Activated naive CD4-positive, alpha-beta T cell treated with Interleukin-2 at 50 U/mL for 16 hours (primary cell): ENCODE measurements at regions not wholly inside any gene's neighbourhood (a gene's known extent, or its start where the extent isn't known, plus 50 kb on each side); places are given as distances from the start of the nearest gene placed in this dataset.

Experiments used
- DNase-seq: peaks from one replicate; pipeline ENCODE4 v3.0.0-alpha.2; 2020

DNA sequence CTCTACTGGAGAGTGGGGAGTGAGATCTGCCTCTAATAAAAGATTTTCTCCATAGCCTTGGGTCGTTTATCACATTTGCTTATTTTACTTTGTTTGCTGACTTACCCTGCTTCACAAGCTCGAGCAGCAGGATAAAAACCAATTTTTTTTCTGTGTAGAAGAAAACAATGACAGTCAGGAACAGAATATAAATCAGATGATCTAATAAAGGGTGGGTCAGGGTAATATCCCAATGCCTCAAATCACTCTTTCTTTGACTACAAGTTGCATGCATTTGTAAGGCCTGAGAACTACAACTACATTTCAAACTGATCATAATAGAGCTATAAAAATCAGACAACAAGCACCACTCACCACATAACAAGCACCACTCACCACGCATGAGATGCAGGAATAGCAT is 174.4 kb upstream of the ADARB2 start:
- DNase-seq, result no peak

DNA sequence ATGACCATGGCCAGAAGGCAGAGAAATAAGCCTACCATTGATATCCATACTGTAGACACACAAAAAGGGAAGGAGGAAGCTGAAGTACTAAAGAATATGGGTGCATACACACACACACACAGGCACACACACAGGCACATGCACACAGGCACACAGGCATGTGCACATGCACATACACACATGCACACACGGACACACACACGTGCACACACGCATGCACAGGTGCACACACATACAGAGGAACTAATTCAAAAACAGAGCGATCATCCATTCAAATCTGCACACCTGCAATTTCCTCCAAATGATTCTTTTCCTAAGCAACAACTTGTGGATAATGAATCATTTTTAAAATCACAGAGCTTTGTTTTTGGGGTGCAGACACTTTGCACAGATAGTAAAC is 166.7 kb upstream of the ADARB2 start:
- no peak for DNase-seq

DNA sequence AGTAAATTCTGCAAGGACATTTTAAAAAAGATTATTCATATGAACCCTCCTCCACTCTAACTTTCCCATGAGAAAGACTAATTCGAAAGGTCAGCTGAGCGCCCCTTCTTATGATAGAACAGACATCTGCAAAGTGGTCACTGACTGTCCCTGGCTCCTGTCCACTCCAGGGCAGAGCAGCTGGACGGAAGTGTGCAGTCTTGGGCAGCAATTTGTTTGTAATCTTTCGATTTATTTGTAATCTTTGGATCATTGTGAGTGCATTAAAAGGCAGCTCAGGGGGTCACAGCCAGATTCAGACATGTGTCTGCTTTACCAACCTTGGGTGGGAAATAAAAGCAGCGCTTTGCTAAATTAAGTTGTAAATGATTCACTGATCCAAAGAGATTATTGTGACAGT is 158.8 kb upstream of the ADARB2 start:
- no peak for DNase-seq

DNA sequence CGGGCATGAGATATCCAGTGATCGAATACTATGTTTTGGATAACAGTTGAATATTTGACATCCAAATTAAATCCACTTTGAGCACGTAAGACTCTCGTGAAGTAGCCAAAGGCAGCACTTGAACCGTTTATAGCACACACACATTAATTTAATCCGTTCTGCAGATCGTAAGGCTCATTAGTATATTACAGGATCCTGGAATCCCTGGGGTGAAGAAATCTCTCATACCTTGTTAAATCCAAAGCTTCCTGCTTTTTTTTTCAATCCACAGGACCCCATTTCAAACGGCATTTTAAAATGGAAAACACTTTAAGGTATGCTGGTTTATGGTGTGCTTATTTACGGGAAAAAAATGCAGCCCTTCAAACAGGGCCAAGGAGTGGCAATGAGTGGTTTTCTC is 158.4 kb upstream of the ADARB2 start:
- no peak for DNase-seq

DNA sequence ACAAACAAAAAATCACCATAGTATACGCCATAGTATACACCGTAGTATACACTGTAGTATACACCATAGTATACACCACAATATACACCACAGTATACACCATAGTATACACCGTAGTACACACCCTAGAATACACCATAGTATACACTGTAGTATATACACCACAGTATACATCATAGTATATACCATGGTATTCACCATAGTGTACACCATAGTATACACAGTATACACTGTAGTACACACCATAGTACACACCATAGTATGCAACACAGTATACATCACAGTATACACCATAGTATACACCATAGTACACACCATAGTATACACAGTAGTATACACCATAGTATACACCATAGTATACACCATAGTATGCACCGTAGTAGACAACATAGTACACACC is 157.6 kb upstream of the ADARB2 start:
- no peak for DNase-seq

DNA sequence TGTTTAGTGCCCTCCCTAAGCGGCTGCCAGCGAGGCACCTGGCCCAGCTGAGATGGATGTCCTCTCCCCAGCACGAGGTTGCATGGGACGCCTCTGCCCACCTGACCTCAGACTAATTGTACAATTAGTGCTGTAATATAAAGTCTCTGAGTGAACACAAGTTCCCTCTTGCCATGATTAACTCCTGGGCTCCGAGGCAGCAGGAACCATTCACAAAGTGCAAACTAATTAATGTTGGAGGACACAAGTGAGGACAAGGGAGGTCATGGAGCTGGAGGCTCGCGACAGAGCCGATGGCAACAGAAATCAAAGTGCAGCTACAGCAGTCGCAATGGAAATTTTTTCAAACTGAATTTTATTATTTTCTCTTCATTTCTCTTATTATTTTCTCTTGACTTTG is 156.6 kb upstream of the ADARB2 start:
- DNase-seq, result no peak

DNA sequence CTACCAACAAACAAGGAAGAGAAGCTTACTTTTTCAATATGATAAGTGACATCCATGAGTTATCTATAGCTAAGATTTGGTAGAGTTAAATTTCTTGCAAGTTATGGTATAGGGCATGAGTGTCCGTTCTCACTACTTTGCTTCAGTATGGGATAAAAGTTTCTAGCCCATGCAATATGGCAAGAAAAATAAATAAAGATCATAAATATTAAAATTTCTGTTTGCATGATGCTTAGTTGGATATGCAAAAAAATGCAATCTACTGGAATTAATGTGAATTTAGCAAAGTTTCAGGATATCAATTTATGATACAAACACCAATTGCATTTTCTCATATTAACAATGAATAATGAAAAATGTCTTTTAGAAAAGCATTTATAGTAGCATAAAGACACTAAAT is 148.7 kb upstream of the ADARB2 start:
- DNase-seq, result no peak

DNA sequence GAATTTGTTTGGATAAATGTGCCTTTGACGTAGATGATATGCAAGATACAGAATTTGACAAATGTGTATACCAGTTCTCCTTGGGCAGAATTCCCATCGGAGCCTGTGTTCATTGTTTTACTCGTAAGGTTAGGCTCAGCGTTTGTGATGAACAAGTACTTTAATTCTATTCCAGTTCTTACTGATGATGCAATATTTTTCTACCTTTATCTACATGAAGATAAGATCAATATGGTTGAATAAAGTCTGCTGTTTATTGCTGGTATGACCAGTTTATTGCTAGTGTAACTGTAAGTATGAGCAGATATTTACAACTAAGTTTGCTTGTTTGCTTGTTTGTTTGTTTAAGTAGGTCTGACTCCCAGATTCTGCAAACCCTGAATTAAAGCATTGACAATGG is 145.4 kb upstream of the ADARB2 start:
- DNase-seq, result no peak

DNA sequence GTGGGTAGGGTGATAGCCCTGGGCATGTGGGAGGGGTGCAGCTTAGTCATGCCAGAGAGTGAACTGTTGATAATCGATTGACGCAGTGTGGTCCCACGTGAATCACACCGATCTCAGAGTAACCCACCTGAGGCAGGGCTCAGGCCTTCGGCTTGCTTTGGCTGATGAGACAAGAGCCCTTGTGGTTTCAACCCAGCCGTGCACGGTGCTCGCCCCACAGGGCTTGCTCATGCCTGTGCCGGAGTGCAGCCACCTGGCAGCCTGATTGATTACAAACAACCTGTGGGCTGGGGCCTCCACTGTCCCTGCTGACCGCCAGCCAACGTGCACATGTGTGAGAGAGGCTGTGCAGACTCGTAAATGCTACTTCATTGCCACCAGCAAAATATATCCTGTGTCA is 144.9 kb upstream of the ADARB2 start:
- no peak for DNase-seq

DNA sequence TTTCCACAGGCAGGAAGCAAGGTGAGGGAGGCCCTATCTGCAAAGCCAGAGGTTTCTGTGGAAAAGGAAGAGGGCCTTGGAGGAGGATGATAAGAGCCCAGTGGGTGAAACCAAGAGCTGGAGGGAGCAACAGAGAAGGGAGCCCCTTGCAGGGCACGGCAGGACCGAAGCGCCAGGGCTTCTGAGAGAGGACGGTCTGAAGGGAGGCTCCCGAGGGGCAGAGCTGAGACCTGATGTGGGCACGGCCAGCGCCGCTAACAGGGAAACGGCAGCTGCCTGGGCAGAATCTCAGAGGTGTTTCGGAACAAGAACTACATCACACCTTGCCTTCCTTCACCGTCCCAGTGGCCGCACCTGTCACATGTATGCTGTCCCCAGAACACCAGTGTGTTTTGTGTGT is 144.3 kb upstream of the ADARB2 start:
- no peak for DNase-seq

DNA sequence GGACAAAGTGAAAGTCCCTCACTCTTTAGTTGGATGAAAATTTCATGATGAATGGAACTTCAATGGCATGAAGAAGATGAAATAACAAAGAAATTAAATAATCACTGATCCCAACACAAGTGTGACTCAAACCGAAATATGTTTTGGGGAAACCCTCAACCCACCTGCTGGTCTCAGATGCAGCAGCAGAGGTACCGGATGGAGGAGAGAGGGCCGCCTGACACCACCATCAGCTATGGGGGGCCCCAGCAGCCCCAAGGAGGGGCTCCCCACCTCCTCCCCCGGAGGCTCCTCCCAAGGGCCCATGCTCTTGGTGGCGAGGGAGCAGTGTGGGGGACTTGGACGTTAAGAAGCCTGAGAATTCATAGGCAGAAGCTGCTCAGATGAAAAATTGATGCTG is 137.2 kb upstream of the ADARB2 start:
- no peak for DNase-seq

DNA sequence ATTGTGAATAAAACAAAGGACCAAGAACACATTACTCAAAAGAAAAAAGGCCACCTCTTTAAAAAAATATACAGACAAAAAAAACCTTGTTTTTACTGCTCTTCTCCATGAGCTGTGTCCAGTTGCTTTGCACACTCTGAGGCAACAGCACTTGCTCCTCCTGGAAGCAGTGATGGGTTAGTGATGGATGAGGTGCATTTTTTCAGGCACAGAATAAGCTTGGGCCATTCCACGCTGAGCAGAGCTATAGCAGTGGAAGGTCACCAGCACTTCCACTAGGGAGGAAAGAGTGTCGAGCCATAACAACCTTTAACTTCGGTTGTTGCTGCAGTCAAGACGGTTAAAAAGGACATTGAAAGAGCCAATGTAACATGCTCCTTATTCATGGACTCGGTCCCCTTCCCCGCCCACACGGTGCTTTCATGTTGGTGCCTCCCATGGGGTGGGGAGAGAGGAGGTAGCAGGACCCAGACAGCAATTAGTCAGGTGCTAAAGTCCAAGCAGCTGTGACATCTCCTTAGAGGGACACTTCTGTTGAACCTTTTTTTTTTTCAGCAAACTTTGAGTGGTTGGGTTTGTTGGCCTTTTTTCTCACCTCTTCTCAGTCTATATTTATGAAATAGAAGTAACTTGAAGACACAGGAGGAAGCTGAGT is 136.5 kb upstream of the ADARB2 start:
- no peak for DNase-seq

DNA sequence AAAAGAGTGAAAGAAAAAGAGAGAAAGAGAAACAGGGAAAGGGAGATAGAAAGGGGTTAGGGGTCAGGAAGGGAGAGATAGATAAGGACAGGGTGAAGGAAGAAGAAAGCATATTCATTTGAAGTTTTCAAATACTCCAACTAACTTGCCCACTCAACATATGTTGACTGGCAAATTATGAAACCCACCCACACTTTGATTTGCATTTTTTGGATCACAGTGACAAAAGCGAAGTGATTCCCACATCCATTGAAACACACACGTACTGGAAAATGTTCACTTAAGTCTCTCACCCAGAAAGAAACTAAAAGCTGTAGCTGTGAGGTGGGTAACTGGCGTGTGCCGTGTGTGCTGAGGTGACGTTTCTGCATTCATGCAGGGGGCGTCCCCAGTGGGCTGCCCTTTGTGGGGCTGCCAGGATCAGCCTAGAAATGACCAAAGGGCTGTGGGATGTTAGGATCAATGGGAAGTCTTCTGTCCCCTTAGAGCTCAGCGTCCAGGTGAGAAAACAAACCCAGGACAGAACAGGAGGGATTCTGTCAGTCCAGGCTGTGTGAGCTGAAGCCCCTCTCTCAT is 134.9 kb upstream of the ADARB2 start:
- DNase-seq, result no peak

DNA sequence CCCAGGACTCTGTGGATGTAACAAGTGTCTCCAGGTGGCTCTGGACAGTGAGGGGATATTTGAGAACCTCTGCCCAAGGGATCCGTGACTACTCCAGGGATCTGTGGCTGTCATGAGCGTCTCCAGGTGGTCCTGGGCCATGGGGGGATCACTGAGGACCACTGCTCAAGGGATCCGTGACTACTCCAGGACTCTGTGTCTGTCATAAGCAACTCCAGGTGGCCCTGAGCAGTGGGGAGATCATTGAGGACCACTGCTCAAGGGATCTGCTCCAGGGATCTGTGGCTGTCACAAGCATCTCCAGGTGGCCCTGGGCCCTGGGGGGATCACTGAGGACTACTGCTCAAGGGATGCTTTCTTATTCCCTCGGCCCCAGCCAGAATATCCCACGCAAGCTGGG is 133.2 kb upstream of the ADARB2 start:
- DNase-seq, result no peak

DNA sequence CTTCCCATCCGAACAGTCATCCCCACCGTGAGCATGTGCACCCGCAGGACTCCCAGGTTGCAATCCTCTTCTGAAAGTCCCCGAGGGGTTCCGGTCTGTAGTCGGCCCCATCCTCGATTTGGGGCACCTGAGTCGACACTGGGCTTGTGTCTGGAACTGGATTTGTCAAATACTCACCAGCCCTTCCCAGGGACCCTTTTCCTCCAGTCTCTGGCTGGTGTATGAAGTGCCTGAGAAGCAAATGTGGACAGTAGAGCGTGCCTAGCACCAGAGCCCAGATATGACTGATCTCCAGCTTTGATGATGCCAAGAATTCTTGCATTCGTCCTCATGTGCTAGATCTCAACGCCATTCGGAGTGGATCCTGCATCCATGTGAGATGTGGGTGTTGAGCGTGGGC is 132.5 kb upstream of the ADARB2 start:
- DNase-seq, result no peak

DNA sequence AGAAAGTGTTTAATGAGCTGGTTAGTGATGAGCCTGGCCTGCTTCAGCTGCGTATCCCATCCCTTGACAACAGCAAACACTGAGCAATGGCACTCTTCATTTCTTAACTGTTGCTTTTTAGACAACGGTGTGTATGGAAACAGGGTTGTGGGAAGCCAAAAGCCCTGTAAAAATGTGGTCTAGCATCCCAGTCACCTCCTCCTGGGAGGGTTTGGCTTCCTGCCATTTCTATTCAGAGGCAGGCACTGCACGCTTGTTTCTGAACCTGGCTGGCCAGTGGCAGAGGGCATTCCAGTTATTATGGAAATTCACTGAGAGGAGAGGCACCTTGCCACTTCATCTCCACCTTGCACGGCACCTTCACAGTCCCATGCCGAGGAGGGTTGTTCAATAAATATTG is 123.0 kb upstream of the ADARB2 start:
- DNase-seq, result no peak

DNA sequence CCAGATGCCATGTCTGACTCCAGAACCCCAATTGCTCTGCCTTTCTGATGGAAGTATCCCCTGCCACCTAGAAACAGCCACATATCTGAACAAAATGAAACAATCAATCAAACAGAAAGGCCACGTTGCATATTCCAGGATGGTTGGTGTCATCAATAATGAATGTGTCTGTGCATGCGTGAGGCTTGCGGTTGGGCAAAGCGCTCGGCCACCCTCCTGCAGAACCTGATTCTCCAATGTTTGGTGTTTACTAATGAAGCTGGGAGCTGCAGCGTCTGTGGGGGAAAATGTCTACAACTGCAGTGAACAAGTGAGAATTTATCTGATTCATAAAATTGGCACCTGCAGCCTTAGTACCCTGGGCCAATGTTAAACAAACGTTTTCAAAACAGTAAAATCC is 121.2 kb upstream of the ADARB2 start:
- DNase-seq, result no peak

DNA sequence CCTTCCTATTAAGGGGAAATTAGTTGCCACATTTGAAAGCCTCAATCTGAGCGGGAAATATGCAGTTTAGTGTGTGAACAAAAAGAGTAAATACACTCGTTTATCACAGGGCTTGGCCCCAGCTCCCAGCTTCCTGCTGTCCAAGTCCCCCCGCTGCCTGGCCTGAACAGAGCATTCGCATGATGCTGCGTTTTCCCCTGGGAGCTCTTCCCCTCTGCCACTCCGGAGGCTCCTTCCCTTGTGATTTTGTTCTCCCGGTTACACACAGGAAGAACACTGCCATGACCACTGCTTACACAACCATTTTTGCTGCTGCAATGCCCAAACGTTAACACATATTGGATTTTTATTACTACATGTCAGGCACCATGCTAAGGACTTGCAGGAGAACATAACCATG is 120.7 kb upstream of the ADARB2 start:
- no peak for DNase-seq

DNA sequence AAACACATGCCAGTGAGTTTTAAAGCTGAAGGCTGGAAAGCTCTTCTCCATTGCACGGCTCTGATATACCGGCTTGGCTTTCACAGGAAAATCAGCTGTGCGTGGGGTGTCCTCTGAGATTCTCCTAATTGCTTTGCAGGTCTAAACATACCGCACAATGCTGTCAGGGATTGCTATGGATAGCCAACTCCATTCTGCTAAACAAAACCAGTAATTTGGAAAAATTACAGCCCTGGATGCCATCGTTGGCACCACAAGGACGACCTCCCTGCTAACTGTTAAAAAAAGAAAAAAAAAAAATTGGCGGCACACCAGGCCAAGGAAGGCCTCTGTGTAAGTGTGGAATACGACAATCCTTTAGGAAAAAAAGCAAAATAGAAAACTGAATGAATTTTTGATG is 118.6 kb upstream of the ADARB2 start:
- DNase-seq, result no peak

DNA sequence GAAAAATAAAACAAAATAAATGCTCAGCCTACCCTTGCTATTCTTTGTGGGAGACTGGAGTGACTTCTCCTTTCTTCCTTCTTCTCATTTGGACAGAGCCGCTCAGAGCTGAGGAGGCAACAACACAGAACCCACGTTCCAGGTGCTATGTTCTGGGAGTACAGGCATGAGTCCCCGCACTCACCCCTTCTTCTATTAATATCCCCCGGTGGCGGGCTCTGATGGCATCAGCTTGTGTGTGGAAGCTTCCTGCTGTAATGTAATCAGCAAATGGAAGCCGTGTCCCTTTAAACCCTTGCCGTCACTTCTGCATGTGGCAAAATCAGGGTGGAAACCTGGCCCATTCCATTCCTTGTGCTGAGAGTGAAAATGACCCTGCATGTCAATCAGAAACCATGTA is 116.9 kb upstream of the ADARB2 start:
- no peak for DNase-seq

DNA sequence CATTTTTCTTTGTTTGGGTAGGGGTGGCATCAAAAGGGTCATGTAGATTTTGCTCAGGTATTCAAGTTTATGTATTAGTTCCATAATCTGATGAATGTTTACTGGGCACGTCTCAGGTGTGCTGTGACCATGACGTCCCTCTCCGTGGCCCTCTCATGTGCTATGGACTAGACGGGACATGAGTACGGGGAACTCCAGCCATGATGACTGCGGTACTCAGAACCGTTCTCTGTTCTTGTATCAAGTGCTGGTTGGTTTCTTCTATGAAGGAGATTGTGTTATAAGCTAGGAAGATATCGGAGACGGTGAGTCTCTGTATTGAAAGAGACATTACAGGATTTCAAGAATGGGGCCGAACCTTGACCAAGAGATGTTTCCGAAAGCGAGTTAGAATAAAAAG is 116.5 kb upstream of the ADARB2 start:
- no peak for DNase-seq

DNA sequence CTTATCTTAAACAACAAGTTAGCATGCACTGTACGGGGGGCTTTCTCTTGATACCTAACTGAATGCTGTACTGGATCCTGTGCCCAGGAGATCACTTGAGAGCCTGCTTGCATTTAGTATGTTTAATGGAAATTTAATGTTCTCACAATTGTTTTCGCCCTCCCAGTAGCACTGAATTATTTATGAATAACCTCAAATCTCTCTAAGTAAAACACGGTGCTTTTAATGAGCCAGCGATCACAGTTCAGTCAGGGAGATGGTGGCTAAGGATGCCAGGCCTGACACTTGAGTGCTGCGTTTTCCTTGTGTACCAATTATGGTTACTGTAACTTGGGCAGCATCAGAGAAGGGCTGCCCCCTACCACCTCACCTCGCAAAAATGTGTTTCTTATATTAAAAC is 115.5 kb upstream of the ADARB2 start:
- no peak for DNase-seq

DNA sequence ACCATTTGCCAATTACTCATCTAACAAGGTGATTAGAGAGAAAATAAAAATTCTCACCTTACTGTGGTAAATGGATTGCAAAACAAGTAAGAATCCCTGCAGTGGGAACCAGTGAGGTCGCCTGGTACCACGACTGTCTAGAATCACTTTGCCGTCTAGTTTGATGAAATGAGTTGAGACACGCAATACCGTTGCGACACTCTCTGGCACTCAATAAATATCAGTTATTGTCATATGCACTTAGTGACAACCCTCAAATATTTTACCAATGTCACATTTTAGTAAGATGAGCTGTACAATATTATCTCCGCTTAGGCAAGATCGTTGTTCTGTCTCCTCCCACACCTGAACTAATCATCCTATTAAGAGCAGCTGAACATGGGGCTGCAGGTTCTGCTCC is 114.4 kb upstream of the ADARB2 start:
- DNase-seq, result no peak

DNA sequence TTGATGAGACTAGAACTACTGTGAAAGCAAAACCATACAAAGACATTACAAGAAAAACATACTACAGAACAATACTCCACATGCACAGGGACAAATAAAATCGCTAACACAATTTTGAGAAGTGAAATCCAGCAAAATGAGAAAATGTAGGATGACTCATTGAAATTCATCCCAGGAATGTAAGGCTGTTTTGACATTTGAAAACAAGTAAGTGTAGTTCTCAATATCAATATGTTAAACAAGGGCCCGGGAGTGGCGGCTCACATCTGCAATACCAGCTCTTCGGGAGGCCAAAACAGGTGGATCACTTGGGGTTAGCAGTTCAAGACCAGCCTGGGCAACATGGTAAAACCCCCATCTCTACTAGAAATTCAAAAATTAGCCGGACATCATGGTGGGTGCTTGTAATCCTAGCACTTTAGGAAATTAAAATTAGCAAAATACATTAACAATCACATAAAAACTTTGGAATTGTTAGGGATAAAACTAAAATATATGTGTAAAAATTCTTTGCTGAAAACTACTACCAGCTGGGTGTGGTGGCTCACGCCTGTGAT is 113.7 kb upstream of the ADARB2 start:
- DNase-seq, result no peak

DNA sequence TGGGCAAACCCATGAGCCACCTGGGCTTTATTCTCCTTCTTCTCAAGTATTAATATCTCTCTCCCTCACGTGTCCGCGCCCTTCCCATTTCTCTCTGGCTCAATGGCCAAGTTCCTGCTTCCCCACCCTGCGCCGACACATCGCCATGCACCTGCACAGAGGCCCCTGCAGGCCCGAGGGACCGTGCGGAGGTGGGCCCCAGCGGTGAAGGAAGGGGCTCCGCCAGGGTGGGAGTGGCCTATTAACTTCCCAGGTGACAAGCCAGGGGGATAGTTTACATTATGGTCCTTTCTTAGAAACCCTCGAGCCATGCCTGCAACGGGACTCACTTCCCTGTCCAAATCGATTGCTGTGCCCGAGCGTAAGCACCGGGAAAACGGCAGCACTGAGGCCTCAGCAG is 110.0 kb upstream of the ADARB2 start:
- no peak for DNase-seq
